ENCODE measurements at regions not wholly inside any gene's neighbourhood (a gene's known extent, or its start where the extent isn't known, plus 50 kb on each side); places are given as distances from the start of the nearest gene placed in this dataset.

GRCh38 chr2:238717084-238717483, 130.8 kb upstream of the TWIST2 start:
- TF ChIP-seq CTCF (tag by site-specific recombination; IDR thresholded peaks at IDR 0.05) (no peak), IKZF3 (tag by site-specific recombination; IDR thresholded peaks at IDR 0.05) (no peak), RBAK (tag by site-specific recombination; IDR thresholded peaks at IDR 0.05) (no peak), ZBTB11 (tag by site-specific recombination; conservative IDR thresholded peaks at IDR 0.05; ENCODE audit: low read depth) (no peak), REST (tag by site-specific recombination; IDR thresholded peaks at IDR 0.05) (no peak), ZXDB (tag by site-specific recombination; IDR thresholded peaks at IDR 0.05) (no peak), YY1 (tag by site-specific recombination; IDR thresholded peaks at IDR 0.05) (no peak), ZBTB7A (tag by site-specific recombination; IDR thresholded peaks at IDR 0.05; ENCODE audit: low read depth) (no peak), TSHZ1 (tag by site-specific recombination; IDR thresholded peaks at IDR 0.05; ENCODE audit: borderline replicate concordance) (no peak), ZNF302 (tag by site-specific recombination; IDR thresholded peaks at IDR 0.05; ENCODE audit: low read depth) (no peak), PATZ1 (tag by site-specific recombination; IDR thresholded peaks at IDR 0.05) (no peak), ZNF704 (tag by site-specific recombination; IDR thresholded peaks at IDR 0.05) (no peak), ZNF843 (tag by site-specific recombination; IDR thresholded peaks at IDR 0.05) (no peak)
